PC-3 (cell line): ENCODE measurements at regions not wholly inside any gene's neighbourhood (a gene's known extent, or its start where the extent isn't known, plus 50 kb on each side); places are given as distances from the start of the nearest gene placed in this dataset.

Experiments
- ATAC-seq: fragments of 200-7000 bp; cut with Tn5 transposase; 2 replicates; pipeline ENCODE4 v1.9.1; 2020; ENCODE audit warnings: mild to moderate bottlenecking, moderate library complexity
- BruUV-seq: library from RNA; stranded (reverse); fragments of 400-500 nt; replicated peaks from 2 replicates; lab custom pipeline; 2021; lab: Mats Ljungman, UMichigan
- CTCF ChIA-PET: fragments of 300-600 bp; sonication (Branson Sonifier 250); formaldehyde crosslinking; loops from one replicate; lab custom pipeline; 2022; ENCODE audit warnings: antibody characterized with exemption; lab: Charles Lee
- POLR2A ChIA-PET: fragments of 300-600 bp; sonication (Branson Sonifier 250); formaldehyde crosslinking; loops from one replicate; lab custom pipeline; 2022; ENCODE audit warnings: antibody characterized with exemption; ENCODE audit not compliant: unreplicated experiment; lab: Charles Lee
- DNase-seq: peaks from one replicate; pipeline ENCODE4 v3.0.0-alpha.2; 2015
- H2AFZ ChIP-seq: fragments of 300-600 bp; sonication (generic); 2 replicates; pipeline ENCODE4 v1.6.0; 2016; ENCODE audit warnings: antibody characterized with exemption, low read length
- H3F3A ChIP-seq: fragments of 300-600 bp; sonication (generic); one replicate; pipeline ENCODE4 v1.6.0; 2017; ENCODE audit warnings: antibody characterized with exemption, low read length, control low read depth, mild to moderate bottlenecking; ENCODE audit not compliant: unreplicated experiment
- H3K27ac ChIP-seq: fragments of 300-600 bp; sonication (generic); 2 replicates; pipeline ENCODE4 v1.5.1; 2016; ENCODE audit warnings: mild to moderate bottlenecking, low read length
- H3K27me3 ChIP-seq: fragments of 300-600 bp; sonication (generic); 2 replicates; pipeline ENCODE4 v1.6.1; 2016; ENCODE audit warnings: low read length, mixed read lengths
- H3K36me3 ChIP-seq: fragments of 300-600 bp; sonication (generic); 2 replicates; pipeline ENCODE4 v1.6.1; 2016; ENCODE audit warnings: low read depth, mixed run types, low read length, mixed read lengths
- H3K4me1 ChIP-seq: fragments of 300-600 bp; sonication (generic); 2 replicates; pipeline ENCODE4 v1.5.1; 2016; ENCODE audit warnings: low read length; ENCODE audit not compliant: insufficient read depth
- H3K4me2 ChIP-seq: fragments of 300-600 bp; sonication (generic); 2 replicates; pipeline ENCODE4 v1.6.0; 2016; ENCODE audit warnings: low read length
- H3K4me3 ChIP-seq: fragments of 300-600 bp; sonication (generic); 2 replicates; pipeline ENCODE4 v1.5.1; 2016; ENCODE audit warnings: mild to moderate bottlenecking, low read length, mixed read lengths
- H3K79me2 ChIP-seq: fragments of 300-600 bp; sonication (generic); 2 replicates; pipeline ENCODE4 v1.6.1; 2017; ENCODE audit warnings: low read length, mixed read lengths
- H3K9ac ChIP-seq: fragments of 300-600 bp; sonication (generic); 2 replicates; pipeline ENCODE4 v1.6.0; 2016; ENCODE audit warnings: mild to moderate bottlenecking, low read length
- H3K9me2 ChIP-seq: fragments of 300-600 bp; sonication (generic); replicated peaks from 2 replicates; pipeline ENCODE4 v1.6.1; 2016; ENCODE audit warnings: mixed run types, low read length, mixed read lengths
- H3K9me3 ChIP-seq: fragments of 300-600 bp; sonication (generic); 2 replicates; pipeline ENCODE4 v1.6.1; 2016; ENCODE audit warnings: low read length, mixed read lengths
- H4K20me1 ChIP-seq: fragments of 300-600 bp; sonication (generic); 2 replicates; pipeline ENCODE4 v1.6.1; 2016; ENCODE audit warnings: low read length, mixed read lengths
- EZH2 ChIP-seq: fragments of 300-600 bp; sonication (generic); IDR thresholded peaks from one replicate; pipeline ENCODE4 v1.6.1; 2017; ENCODE audit warnings: antibody characterized with exemption, mild to moderate bottlenecking, low read length; ENCODE audit not compliant: unreplicated experiment
- EZH2phosphoT487 ChIP-seq: fragments of 300-600 bp; sonication (generic); IDR thresholded peaks from 2 replicates; pipeline ENCODE4 v1.6.1; 2018; ENCODE audit warnings: mild to moderate bottlenecking, antibody characterized with exemption, low read length, borderline replicate concordance
- intact Hi-C: fragments of 100-400 bp; cut with micrococcal nuclease; formaldehyde crosslinking; loops from 2 replicates; pipeline ENCODE4 v1.9.0; 2023
- TF ChIP-seq, protein P1 (sequence below): fragments of 300-600 bp; sonication (generic); conservative IDR thresholded peaks from 2 replicates; pipeline ENCODE4 v1.5.1; 2017; ENCODE audit warnings: antibody characterized with exemption, low read depth, mild to moderate bottlenecking, low read length

DNA sequence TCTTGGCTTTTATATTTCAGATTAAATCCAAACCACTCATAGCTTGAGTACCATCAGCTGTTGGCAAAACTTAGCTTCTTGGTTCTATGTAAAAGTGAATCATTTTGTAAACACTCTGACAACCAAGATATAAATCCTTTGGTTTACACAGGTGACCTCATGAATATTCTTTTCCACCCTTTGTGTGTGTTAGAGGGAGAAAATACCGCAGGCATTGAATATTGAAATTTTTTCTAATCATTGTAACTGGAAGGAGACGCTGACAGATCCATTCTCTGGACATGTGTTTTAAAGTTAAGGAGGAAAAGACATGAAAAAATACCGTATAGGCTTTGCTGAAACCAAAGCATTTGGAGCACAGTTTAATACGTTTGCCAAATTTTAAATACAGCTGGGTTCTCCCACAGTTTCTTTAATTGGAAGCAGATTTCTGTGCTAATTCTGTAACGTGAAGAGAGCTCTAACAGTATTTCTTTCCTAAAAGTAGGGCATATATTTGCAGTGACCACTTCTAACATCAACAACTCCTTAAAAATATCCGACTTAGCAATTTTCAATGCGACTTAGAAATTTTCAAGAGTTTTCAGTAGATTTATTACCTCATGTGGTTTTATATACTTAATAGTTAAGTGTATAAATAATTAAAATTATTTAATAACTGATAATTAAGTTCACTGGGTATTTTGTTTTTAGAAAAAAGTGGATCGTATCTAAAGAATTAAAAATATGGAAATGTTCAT is 388.2 kb downstream of the USP25 start:
- Histone ChIP-seq H3K36me3 (no peaks in the 10 kb centered on the region), H3K27ac (no peak overlapping the region), H3K4me2 (peak overlapping the region; percentile 67), H2AFZ (no peak overlapping the region), H3K9me3 (0 out of 2 replicates have a peak, but pooled peaks cover 6% of the 10 kb centered on the region), H3K4me3 (peak overlapping the region; percentile 33; the same call in 1 of the 2 replicates), H3F3A (no peaks in the 10 kb centered on the region), H3K79me2 (no peaks in the 10 kb centered on the region), H3K4me1 (peaks cover 18% of the 10 kb centered on the region), H3K9me2 (no peaks in the 10 kb centered on the region), H4K20me1 (no peaks in the 10 kb centered on the region), H3K27me3 (no peaks in the 10 kb centered on the region), H3K9ac (no peak overlapping the region)
- CTCF ChIA-PET, result no interaction called here
- TF ChIP-seq, protein P1, sequence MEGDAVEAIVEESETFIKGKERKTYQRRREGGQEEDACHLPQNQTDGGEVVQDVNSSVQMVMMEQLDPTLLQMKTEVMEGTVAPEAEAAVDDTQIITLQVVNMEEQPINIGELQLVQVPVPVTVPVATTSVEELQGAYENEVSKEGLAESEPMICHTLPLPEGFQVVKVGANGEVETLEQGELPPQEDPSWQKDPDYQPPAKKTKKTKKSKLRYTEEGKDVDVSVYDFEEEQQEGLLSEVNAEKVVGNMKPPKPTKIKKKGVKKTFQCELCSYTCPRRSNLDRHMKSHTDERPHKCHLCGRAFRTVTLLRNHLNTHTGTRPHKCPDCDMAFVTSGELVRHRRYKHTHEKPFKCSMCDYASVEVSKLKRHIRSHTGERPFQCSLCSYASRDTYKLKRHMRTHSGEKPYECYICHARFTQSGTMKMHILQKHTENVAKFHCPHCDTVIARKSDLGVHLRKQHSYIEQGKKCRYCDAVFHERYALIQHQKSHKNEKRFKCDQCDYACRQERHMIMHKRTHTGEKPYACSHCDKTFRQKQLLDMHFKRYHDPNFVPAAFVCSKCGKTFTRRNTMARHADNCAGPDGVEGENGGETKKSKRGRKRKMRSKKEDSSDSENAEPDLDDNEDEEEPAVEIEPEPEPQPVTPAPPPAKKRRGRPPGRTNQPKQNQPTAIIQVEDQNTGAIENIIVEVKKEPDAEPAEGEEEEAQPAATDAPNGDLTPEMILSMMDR, result no peak
- TF ChIP-seq EZH2 (no peak), EZH2phosphoT487 (no peak)
- ATAC-seq, result peak; percentile 100
- POLR2A ChIA-PET, result no interaction called here
- no TSS peak for BruUV-seq
- intact Hi-C loops, result loop anchor here (2.0 to 5.0 kb wide), 3 partner anchors 33 to 71 kb away; no protein-coding TSS in a partner anchor
- DNase-seq, result peak; percentile 90

GRCh38 chr21:16124378-16125138 is 394.8 kb downstream of the USP25 start:
- intact Hi-C loops, result no loop called here
- Histone ChIP-seq H3K4me2 (peak overlapping the region; percentile 55), H3K9me3 (no peaks in the 10 kb centered on the region), H3K27ac (peak overlapping the region; percentile 15), H3F3A (no peaks in the 10 kb centered on the region), H3K36me3 (no peaks in the 10 kb centered on the region), H2AFZ (no peak overlapping the region), H3K27me3 (no peaks in the 10 kb centered on the region), H3K4me1 (peaks cover 18% of the 10 kb centered on the region), H4K20me1 (no peaks in the 10 kb centered on the region), H3K9ac (no peak overlapping the region), H3K9me2 (no peaks in the 10 kb centered on the region), H3K4me3 (peak overlapping the region; percentile 3; the same call in 1 of the 2 replicates), H3K79me2 (no peaks in the 10 kb centered on the region)
- TF ChIP-seq, protein P1, result no peak
- no peak for TF ChIP-seq EZH2
- TF ChIP-seq EZH2phosphoT487, result no peak
- peak; percentile 96 for ATAC-seq
- ChIA-PET CTCF (no interaction called here), POLR2A (no interaction called here)
- no TSS peak for BruUV-seq
- DNase-seq, result peak; percentile 90
